Left lobe of liver (tissue), 2 donors: ENCODE measurements at regions not wholly inside any gene's neighbourhood (a gene's known extent, or its start where the extent isn't known, plus 50 kb on each side); places are given as distances from the start of the nearest gene placed in this dataset.
"Not testable (repeated sequence)": the region's sequence is repeated elsewhere in the genome, so short reads cannot be mapped to it uniquely, and the experiment has no call there.

Experiments
- ATAC-seq: fragments of 200-7000 bp; cut with Tn5 transposase; one replicate; pipeline ENCODE4 v1.9.1; 2020; ENCODE audit warnings: mild to moderate bottlenecking, moderate library complexity
- DNase-seq: peaks from one replicate; pipeline ENCODE4 v3.0.0-alpha.2; 2020; ENCODE audit warnings: low spot score
- donor health status: DM: no; HTN: no; CAD: no; lungs with moderate emphysema.
- donor health status: DM: no; HTN: yes; CAD: no.

GRCh38 chr9:30012622-30013021, 2371.8 kb upstream of the ACO1 start:
- DNase-seq = no peak
- no peak for ATAC-seq

DNA sequence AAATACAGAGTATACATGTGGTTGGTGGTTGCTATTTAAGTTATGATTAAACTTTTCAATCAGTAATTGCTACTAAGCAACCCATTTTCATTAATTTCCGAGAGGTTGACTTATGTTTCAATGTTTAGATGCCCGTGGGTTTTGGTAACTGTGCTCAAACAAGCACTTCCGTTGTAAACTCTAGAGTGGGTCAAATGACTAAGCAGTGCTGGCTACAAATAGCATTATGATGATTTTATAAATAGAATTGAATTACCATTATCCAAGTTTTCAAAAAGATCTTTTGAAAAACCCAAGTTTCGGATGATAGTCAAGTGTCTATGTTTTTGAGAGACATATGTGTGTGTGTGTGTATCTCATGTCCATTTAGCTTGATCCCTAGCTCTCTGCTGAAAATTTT, 2369.4 kb upstream of the ACO1 start:
- no peak for DNase-seq
- ATAC-seq = no peak

- no peak for DNase-seq
- no peak for ATAC-seq
These were observed 2364.3 kb upstream of the ACO1 start for GRCh38 chr9:30020161-30020560.

DNA sequence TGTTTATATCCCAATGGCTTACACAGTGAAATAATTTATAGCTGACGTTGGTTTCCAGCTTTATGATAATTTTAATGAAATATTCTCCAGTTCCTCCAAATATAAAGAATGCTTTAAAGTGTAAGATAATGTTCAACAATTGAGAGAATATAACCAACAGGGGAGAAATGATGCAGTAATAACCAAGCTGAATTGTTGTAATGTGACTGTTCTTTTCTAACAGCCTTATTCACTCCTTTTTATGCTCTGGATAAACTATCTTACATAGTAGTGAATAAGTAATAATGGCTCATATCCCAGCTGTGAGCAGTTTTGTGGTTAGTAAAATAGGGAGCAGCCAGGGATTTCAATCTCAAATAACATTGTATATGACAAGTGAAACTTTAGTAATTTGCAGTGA, 2348.7 kb upstream of the ACO1 start:
- ATAC-seq = no peak

DNA sequence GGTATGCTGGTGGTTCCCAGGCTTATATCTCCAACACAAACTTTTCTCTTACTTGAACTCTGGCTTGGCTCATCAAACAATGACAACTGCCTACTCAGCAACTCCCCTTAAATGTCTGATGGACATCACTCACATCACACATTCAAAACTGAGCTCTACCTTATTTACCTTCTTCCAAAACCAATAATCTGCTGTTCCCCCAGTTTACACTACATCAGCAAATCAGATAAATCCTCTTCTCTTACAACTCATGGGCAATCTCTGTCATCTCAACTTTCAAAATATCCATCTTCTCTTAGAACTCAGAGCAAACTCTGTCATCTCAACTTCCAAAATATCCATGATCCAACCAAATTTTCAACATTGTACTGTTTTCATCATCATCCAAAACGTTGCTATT, 2347.9 kb upstream of the ACO1 start:
- ATAC-seq = no peak
- DNase-seq = no peak

More for the DNA sequence above, 2348.7 kb upstream of the ACO1 start:
- no peak for DNase-seq

DNA sequence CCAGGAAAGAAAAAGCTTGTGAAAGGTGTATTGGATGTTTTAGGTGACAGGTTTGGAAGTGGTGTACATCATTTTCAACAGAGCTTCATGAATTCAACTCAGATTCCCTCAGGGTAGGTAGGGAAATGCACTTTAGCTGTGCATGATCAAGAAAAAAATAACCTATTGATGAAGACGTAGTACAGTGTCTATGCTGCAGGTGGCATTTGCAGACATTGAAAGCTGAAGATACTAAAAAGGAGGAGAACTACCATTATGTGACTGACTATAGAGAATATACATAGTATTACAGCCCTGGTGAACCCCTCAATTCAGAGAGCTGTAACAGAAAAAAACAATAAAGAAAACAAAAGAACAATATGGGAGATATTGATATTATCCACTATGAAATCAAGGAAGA, 2344.7 kb upstream of the ACO1 start:
- no peak for ATAC-seq
- DNase-seq = no peak

GRCh38 chr9:30048396-30048795, 2336.0 kb upstream of the ACO1 start:
- ATAC-seq = no peak
- DNase-seq = no peak

- ATAC-seq (no peak), DNase-seq (no peak)
These were observed 2326.0 kb upstream of the ACO1 start for GRCh38 chr9:30058463-30058862.

DNA sequence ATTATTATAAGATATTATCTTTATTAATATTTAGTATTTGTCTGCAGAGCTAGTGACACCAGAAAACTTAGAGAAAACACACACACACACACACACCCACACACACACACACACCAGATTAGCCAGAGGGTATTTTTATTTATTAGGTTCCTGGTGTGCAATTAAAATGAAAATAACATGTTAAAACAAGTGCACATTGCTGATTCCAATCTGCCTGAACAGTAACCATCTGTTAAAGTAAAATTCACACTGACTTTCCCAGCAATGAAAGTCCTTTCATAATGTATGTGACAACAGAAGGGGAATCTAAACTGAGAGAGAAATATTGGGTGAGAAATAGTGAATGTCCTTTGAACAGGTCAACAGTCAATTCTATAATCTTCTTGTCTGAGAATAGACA, 2323.5 kb upstream of the ACO1 start:
- ATAC-seq = no peak
- DNase-seq = no peak

- no peak for ATAC-seq
These were observed 2318.6 kb upstream of the ACO1 start for GRCh38 chr9:30065888-30066287.

DNA sequence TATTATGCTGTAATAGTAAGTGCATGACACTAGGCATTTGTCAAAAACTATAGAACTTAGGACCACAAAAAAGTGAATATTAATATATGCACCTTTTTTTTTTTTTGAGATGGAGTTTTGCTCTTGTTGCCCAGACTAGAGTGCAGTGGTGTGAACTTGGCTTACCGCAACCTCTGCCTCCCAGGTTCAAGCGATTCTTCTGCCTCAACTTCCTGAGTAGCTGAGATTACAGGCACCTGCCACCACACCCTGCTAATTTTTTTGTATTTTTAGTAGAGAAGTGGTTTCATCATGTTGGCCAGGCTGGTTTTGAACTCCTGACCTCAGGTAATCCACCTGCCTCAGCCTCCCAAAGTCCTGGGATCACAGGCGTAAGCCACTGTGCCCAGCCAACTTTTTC, 2315.2 kb upstream of the ACO1 start:
- not testable (repeated sequence) for ATAC-seq, DNase-seq

More at GRCh38 chr9:30065888-30066287, 2318.6 kb upstream of the ACO1 start:
- DNase-seq = no peak

DNA sequence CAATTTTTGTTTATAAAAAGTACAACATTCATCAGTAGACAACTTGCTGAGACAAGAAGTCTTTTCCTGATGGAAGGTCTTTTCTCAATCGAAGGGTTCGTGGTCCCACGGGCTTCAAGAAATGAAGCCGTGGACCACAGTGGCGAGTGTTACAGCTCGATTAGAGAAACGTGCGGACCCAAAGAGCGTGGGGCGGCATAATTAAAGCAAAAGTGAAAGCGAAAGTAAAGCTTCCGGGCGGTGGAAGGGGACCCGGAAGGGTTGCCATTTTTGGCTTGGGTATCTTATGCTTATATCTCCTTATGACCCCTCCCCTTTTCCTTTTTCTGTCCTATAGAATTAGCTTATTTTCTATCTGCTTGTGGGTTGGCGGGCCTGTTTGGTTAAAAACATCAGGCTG, 2309.4 kb upstream of the ACO1 start:
- DNase-seq (no peak), ATAC-seq (no peak)

DNA sequence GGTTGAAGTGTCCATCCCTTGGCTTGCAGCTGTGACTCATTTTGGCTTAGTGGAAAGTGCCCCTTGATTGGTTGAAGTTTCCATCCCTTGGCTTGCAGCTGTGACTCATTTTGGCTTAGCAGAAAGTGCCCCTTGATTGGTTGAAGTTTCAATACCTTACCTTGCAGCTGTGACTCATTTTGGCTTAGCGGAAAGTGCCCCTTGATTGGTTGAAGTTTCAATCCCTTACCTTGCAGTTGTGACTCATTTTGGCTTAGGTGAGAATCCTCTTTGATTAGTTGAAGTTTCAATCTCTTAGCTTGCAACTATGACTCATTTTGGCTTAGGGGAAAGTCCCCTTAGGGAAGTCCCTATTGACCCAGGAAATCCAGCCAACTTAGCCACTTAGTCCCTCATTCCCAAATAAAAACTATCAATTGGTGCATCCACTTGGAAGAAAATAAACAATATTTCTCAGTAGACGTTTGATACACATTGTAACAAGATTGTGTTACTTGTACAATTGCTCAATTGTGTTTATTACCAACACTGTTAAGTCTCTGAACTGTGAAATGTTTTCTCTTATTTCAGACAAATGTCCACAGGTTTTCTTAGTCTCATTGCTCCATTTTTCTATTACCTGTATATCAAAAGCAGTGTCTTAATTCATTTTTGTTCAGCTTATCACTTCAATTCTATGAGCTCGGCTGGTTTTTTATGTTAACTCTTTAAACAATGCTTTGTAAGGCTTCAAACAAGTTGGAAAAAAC, 2308.8 kb upstream of the ACO1 start:
- ATAC-seq = no peak
- DNase-seq = no peak

- ATAC-seq (no peak), DNase-seq (no peak)
These were observed 2306.2 kb upstream of the ACO1 start for GRCh38 chr9:30078195-30078594.

DNA sequence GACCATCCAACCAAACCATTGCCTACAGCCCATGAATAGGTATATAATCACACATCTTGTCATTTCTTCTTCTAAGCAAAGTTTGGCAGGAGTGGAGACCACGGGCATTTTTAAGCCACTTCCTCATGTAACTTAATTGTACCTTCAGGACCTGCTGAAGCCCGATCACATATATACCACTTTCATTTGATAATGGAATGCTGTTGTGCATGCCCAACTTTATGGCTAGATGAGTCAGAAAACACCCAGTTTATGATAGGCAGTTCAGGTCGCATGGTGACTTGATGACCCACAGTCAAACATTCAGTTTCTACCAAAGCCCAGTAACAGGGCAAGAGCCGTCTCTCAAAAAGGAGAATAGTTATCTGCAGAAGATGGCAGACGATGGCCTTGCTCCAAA, 2295.0 kb upstream of the ACO1 start:
- DNase-seq (no peak), ATAC-seq (no peak)

DNA sequence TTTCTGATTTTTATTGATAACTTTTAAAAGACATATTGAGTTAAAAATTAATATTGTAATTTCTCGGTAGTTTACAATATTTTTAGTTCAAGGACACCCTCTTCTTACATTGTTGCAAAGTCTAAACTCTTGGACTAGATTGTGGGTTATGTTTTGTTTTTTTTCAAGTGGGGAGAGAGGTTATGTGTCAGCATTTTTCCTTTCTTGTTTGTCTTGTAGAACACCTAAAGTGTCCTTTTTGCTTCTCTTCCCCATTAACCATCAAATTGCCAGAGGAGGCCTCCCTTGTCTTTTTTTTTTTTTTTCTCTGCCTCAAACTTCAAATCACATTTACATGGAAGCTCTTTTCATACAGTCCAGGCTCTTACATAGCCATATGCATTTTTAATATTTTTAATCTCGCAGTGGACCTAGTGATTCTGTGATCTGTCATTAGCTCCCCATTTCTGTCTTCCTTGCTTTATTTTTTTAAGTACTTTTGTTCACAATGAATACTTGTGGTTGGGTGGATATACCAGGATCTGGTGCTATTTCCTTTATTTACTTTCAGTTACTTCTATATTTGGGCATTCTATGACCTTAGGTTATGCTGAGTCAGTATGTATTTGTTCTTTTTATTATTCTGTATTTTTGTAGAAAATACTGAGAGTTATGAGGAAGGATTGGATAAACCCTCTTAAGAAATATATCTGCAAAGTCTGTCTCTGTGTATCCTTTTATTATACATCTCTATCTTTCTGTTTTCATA, 2280.6 kb upstream of the ACO1 start:
- DNase-seq = no peak
- no peak for ATAC-seq

GRCh38 chr9:30107134-30107533, 2277.3 kb upstream of the ACO1 start:
- DNase-seq, ATAC-seq: not testable (repeated sequence)

DNA sequence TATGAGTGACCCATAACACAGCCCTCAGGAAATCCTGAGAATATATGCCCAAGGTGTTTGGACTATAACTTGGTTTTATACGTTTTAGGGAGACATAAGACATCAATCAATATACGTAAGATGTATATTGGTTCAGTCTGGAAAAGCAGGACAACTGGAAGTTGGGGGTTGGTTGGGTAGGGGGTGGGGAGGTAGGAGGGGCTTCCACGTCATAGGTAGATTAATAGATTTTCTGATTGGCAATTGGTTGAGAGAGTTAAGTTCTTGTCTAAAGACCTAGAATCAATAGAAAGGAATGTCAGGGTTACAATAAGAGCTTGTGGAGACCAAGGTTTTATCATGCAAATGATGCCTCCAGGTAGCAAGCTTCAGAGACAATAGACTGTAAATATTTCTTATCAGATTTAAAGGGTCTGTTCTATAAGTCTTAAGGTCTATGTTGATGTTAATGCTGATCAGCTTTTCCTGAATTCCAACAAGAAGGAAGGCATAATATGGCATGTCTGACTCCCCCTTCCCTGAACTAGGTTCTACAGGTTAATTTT, 2267.7 kb upstream of the ACO1 start:
- no peak for DNase-seq

DNA sequence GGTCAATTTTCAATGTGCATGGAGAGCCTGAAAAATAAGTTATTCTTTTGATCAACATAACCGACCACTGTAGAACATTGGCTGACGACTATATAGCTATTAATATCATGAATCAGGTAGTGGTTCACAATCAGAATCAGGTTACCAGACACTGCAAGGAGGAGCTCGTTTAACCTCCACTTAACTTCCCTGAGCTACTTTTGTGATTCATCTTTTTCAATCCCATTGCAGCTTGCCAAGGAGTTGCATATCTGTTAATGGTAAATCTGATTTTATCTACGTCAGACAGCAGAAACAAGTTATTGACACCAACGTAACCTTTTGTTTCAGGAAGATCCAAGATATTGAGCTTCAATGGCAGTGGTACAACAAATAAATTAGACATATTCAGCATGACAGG, 2263.8 kb upstream of the ACO1 start:
- no peak for DNase-seq
- no peak for ATAC-seq

More for the DNA sequence above, 2267.7 kb upstream of the ACO1 start:
- ATAC-seq = no peak

DNA sequence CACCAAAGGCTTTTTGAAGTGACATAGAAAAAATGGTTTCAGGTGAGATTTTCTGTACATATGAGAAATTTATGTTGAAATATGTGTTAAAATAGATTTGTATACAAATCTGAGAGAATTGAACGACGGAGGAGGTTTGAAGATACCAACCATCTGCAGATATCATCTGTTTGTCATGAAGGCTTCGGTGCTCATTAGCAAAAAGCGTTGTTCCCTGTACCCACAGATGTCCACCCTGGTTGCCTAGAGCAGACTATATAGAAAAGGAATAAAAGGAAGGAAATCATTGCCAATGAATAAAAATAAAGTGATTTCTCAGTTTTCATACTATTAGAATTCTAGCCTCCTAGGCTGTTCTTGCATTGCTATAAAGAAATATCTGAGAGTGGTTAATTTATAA, 2262.8 kb upstream of the ACO1 start:
- no peak for DNase-seq

DNA sequence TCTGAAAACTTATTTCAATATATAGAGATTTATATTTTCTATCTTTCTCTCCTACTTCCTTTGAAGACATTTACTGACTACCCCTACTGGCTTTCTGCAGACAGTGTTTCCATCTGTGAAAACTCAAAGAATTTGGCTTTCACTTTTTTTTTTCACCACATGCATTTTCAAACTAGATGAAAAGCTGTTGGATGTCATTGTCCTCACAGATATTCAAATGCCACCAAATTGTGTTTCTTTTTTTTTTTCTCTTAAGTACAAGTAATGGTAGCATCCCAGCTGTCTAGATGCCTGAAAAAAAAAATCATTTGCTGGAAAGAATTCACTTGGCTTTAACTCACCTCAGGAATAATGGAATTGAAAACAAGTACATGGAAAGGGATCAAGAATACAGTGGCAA, 2258.6 kb upstream of the ACO1 start:
- ATAC-seq (no peak), DNase-seq (no peak)

More for the DNA sequence above, 2262.8 kb upstream of the ACO1 start:
- no peak for ATAC-seq

DNA sequence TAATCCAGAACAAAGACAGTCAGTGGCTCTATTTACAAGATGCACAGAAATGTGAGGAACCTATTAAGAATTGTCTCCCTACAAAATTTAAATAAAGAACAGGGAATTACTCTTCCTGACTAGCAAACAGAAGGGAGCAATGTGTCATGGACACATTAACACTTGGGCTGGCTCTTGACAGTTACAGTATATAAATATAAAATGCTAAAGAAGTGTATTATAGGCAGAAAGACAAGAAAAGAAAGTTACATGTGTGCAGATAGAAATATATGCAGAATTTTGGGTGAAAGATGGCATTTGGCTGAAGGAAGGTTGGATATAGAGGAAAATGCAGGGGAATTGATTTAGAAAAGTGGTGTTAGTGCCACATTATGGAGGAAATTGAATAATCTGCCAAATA, 2257.1 kb upstream of the ACO1 start:
- DNase-seq (no peak), ATAC-seq (no peak)
